HL-60 (cell line): ENCODE measurements at regions not wholly inside any gene's neighbourhood (a gene's known extent, or its start where the extent isn't known, plus 50 kb on each side); places are given as distances from the start of the nearest gene placed in this dataset.

ENCODE experiments used
- POLR2AphosphoS5 ChIP-seq: IDR thresholded peaks from 2 replicates; pipeline ENCODE4 v1.6.1; 2012; ENCODE audit warnings: low read depth
- SPI1 ChIP-seq: IDR thresholded peaks from 2 replicates; pipeline ENCODE4 v1.6.1; 2012; ENCODE audit warnings: low read depth, mild to moderate bottlenecking, borderline replicate concordance
- TF ChIP-seq, protein P1 (sequence below): IDR thresholded peaks from one replicate; pipeline ENCODE4 v1.5.1; 2011; ENCODE audit warnings: low read length, control low read depth, inconsistent platforms; ENCODE audit not compliant: insufficient read depth
- TF ChIP-seq, protein P2 (sequence below): IDR thresholded peaks from 2 replicates; pipeline ENCODE4 v1.6.1; 2012; ENCODE audit warnings: low read depth; ENCODE audit not compliant: insufficient replicate concordance

- TF ChIP-seq, protein P1, sequence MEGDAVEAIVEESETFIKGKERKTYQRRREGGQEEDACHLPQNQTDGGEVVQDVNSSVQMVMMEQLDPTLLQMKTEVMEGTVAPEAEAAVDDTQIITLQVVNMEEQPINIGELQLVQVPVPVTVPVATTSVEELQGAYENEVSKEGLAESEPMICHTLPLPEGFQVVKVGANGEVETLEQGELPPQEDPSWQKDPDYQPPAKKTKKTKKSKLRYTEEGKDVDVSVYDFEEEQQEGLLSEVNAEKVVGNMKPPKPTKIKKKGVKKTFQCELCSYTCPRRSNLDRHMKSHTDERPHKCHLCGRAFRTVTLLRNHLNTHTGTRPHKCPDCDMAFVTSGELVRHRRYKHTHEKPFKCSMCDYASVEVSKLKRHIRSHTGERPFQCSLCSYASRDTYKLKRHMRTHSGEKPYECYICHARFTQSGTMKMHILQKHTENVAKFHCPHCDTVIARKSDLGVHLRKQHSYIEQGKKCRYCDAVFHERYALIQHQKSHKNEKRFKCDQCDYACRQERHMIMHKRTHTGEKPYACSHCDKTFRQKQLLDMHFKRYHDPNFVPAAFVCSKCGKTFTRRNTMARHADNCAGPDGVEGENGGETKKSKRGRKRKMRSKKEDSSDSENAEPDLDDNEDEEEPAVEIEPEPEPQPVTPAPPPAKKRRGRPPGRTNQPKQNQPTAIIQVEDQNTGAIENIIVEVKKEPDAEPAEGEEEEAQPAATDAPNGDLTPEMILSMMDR = no peak
- TF ChIP-seq, protein P2, sequence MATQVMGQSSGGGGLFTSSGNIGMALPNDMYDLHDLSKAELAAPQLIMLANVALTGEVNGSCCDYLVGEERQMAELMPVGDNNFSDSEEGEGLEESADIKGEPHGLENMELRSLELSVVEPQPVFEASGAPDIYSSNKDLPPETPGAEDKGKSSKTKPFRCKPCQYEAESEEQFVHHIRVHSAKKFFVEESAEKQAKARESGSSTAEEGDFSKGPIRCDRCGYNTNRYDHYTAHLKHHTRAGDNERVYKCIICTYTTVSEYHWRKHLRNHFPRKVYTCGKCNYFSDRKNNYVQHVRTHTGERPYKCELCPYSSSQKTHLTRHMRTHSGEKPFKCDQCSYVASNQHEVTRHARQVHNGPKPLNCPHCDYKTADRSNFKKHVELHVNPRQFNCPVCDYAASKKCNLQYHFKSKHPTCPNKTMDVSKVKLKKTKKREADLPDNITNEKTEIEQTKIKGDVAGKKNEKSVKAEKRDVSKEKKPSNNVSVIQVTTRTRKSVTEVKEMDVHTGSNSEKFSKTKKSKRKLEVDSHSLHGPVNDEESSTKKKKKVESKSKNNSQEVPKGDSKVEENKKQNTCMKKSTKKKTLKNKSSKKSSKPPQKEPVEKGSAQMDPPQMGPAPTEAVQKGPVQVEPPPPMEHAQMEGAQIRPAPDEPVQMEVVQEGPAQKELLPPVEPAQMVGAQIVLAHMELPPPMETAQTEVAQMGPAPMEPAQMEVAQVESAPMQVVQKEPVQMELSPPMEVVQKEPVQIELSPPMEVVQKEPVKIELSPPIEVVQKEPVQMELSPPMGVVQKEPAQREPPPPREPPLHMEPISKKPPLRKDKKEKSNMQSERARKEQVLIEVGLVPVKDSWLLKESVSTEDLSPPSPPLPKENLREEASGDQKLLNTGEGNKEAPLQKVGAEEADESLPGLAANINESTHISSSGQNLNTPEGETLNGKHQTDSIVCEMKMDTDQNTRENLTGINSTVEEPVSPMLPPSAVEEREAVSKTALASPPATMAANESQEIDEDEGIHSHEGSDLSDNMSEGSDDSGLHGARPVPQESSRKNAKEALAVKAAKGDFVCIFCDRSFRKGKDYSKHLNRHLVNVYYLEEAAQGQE = no peak
- no peak for TF ChIP-seq SPI1
- TF ChIP-seq POLR2AphosphoS5 = no peak
Observed at GRCh38 chr13:65865206-65865605, 1364.9 kb downstream of the PCDH9 start.
